HG03025 (cell line): ENCODE measurements at regions not wholly inside any gene's neighbourhood (a gene's known extent, or its start where the extent isn't known, plus 50 kb on each side); places are given as distances from the start of the nearest gene placed in this dataset.

ENCODE experiments used
- ATAC-seq: cut with Tn5 transposase; IDR thresholded peaks from one replicate; pipeline ENCODE4 v1.9.1; 2021; ENCODE audit warnings: mild to moderate bottlenecking, moderate library complexity; ENCODE audit not compliant: unreplicated experiment, low FRiP score

DNA sequence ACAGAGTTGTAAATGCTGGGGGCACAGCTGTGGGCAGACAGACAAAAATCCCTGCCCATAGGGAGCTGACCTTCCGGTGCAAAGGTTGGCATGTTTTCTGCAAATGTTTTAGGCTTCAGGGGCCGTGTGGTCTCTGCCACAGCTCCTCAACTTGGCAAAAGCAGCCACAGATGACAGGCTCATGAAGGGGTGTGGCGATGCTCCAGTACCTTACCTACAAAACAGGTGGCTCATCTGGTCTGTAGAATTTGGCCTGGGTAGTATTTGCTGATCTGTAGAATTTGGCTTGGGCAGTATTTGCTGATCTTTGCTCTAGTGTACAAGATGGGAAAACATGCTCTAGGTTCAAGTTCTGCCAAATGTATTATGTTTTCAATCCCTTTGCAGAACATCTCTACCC is 283.9 kb downstream of the GADD45G start:
- ATAC-seq: no peak

DNA sequence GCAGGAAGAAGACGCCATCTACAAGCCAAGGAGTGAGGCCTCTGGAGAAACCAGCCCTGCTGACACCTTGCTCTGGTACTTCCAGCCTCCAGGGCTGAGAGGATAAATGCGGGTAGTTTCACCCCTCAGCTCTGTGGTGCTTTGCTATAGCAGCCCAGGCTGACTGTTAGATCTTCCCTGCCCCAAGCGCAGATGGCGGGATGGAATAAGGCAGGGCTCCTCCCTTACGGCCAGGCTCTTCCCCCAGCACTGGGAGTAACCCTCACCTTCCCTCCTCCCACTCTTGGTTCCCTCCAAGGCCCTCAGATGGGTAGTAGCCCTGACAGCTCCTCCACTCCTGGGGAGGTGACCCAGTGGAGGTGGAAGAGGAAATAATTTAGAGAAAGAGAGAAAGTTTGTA is 285.1 kb downstream of the GADD45G start:
- no peak for ATAC-seq

DNA sequence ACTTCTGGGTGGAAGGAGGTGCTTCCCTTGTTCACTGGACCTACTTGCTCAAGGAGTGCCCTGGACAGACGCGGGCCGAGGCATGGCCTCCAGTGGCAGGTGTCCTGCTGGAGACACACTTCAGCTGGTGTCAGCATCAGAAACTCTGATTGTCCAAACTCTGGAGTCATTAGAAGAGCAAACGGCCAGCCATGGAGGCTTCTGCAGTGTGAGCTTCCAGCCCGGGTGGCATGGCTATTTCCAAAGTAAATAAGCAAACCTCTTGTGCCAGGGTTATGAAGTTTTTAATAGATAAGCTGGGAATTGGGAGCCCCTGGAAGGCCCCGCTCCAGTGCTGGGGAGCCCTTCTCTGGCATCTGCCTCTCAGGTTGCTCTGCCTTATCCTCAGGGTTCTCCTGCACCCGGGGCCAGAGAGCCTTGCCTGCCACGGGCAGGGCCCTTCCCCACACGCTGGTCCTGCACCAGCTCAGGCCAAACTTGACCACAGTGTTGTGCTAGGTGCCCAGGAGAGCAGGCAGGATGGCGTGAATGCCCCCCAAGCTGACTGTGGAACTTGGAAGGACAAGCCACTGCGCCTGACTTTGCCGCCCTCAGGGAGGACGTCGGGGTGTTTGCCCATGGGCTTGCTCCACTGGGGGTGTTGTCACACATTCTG is 285.6 kb downstream of the GADD45G start:
- ATAC-seq: no peak

DNA sequence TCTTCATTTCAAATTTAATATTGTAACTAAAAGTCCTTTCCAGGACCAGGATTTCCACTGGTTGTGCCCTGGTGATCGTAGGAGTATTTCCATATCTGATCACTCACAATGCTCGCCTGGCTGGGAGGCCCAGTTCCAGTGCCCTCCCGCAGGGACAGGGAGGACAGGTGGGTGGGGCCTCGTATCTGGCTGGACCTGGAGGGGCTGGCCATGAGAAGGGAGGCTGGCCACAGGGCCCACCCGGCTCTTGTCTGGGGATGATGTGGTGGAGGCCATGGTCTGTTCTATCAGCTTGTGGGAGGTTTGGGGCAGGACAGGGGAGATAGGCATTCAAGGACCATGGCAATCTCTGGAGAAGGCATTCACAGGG is 286.4 kb downstream of the GADD45G start:
- no peak for ATAC-seq

DNA sequence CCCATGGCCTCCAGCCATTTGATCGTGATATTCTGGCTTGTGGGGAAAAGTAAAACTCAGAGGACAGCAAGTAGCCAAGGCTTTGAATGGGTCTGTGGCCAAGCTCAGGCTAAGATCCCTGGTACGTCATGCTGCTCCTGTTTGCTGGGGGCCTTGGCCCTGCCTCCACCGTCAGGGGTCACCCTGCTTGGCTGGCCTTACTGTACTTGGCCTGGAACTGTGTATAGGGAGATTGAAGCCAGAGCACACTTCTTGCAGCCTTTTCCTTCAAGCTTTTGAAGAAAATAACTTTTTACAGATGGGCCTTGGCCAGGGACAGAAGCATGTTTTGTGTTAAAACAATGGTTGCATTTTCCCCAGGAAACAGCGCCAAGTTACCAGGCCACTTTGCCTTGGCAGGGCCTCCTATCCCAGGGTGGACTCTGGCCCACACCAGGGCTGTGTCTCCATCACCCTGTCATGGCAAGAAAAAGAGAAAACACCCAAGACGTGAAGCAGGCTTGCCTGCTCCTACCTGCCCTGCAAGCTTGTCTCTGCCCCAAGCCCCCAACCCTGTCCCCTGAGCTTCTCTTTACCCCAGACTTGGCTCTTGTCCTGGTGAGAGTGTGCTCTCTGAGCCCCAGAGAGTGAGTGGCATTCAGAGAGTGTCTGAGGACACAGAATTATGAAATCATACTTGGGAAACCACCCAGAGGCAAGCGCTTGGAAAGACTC is 286.9 kb downstream of the GADD45G start:
- no peak for ATAC-seq

DNA sequence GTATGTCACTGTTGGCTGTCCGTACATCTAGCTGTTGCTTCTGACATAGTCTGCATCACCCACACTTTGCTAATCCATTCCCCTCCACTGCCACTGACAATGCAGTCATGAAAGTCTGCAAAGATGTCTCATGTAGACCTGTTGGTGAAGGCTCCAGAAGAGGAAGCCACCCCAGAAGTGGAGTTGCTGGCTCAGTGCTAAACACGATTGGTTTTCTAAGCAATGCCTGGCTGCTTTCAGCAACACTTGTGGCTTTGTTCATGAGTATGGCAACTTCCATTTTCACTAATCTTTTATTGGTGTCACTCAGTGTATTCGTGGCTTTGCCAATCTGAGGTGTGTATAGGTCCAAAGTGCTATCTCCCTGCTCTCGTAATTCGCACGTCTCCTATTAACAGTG is 288.1 kb downstream of the GADD45G start:
- no peak for ATAC-seq

DNA sequence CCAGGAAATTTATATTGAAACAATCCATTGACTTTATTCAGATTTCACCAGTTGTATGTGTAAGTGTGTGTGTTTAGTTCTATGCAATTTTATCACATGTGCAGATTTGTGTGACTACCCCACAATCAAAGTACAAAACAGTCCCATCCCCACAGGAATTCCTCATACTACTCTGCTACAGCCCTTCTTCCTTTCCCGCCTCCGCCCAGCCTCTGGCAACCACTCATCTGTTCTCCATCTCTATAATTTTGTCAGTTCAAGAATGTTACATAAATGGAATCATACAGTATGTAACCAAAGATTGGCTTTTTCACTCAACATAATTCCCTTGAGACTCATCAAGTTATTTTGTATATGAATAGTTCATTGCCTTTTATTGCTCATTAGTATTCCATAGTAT is 289.1 kb downstream of the GADD45G start:
- ATAC-seq: no peak

DNA sequence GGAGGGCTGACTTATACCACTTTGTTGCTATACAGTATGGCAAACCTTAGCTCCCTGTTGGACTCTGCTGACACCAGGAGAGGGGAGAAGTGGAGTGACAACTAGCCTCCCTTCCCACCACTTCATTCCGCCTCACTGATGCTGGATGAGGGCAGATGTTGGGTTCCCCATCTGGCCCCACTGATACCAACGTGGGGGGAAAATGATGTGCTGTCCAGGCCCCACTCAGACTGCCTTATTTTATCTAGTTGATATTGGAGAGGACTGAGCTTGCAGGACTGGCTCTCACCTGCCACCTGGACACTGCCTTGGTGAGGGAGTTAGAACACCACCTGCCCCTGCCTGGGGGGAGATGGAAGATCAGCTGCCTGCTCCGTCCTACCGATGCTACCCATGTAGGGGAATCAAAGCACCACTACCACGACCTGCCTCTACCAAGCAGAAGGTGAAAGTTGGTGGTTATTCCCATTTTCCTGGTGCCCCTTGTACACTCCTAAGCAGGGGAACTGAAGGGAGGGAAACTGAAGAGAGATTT is 292.1 kb downstream of the GADD45G start:
- ATAC-seq: no peak

DNA sequence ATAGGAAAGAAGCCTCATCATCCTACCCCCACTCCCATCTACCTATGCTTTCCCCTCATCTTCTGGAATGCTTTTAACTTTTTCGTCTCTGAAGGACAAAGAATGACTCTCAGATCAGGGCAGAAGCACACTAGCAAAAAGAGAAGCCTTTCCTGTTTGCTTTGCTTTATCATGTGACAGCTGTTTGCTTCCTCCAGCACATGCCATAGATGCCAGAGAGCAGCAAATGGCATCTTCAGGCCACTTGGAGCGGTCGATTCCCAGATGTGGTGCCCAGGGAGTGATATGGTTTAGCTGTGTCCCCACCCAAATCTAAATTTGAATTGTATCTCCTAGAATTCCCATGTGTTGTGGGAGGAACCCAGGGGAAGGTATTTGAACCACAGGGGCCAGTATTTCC is 294.8 kb downstream of the GADD45G start:
- no peak for ATAC-seq

DNA sequence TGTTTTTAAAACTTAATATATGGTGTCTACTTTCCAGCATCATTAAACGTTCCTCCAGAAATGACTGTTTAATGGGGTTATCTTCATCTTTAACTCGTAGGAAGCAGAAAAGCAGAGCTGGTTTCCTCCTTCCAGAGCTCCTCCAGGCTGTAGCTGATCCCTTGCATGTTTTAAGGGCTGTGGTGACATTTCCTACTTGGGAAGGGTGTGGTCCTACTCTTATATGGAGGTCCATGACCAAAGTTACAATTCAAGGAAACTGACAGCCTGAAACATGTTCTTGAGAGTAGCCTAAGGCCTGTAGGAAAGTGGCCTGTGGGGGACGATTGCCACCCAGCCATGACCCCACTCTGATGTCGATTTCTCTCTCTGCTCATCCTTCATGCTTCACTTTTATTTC is 297.1 kb downstream of the GADD45G start:
- ATAC-seq: no peak

DNA sequence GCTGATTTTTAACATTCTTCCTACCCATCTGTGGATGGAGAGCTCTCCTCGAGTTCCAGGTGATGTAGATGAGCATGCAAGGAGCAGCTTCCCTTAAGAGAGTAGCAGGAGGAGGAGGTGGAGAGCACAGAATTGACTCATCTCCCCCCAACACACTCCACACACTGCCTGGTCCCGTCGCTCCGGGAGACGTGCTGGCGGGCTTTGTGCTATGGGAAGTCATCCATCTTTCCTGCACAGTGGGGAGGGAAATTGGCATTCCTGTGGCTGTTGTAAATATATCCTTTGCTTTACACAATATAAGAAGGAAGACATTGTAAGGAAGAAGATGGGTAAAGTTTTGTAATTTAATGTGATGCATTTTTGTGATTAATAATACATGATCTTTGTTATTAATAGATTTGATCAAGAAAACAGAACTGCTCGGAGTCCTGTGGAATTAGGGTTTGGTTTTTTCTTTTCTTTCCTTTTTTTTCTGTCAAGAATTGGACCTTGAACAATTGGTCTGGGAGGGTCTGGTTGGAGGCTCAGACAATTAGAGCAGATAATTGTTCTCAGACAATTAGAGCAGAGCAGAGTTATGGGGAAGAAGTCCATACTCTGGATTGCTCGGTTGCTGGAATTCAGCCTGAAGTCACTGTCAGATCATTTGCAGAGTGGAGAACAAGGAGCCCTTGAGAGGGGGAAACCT is 297.8 kb downstream of the GADD45G start:
- no peak for ATAC-seq

DNA sequence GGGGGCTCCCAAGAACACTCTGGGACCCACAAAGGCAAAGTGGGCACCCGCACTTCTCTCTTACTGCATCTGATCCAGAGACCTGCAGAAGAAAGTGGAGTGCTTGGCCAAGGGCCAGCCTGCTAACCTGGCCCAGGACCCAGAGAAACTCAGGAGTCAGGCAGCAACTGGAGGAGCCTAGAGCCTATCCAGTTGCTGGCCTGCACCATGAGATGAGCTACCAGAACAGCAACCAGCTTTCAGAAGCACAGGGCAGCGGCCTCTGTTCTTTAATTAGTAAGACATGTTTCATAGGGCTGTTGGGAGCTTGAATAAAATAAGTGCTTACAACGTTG is 298.3 kb downstream of the GADD45G start:
- ATAC-seq: no peak

DNA sequence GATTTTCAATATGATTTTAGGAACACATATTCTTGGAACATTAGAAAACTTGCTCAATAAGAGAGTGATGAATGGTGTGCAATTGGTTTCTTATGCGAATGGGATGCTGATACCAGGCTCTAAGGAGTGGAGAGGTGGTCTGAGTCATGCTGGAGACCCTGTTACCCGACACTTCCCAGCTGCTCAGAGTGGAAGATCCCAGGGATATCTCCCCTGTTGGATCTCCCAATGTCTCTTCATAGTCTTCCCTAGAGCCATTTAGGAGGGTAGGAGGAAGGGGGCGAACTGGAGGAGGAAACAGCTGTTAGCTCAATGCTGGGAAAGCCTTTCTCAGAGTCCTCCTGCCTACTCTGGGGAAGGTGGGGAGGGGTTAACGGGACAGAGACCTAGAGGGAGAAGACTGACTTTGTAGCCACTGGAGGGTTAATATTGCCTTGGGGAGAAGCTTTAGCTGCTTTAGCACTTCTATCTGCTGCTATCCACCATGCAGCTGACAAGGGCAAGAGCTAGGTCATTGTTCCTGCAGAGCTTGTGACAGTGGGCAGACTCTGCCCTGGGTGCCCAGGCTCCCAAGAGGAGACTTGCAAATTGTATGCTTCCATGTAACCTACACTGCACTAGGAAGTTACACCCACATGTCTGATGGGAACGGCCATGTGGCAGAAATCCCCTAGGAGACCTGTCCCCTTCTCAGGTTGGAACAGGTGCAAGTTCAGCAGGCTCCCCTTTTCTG is 301.0 kb downstream of the GADD45G start:
- no peak for ATAC-seq

DNA sequence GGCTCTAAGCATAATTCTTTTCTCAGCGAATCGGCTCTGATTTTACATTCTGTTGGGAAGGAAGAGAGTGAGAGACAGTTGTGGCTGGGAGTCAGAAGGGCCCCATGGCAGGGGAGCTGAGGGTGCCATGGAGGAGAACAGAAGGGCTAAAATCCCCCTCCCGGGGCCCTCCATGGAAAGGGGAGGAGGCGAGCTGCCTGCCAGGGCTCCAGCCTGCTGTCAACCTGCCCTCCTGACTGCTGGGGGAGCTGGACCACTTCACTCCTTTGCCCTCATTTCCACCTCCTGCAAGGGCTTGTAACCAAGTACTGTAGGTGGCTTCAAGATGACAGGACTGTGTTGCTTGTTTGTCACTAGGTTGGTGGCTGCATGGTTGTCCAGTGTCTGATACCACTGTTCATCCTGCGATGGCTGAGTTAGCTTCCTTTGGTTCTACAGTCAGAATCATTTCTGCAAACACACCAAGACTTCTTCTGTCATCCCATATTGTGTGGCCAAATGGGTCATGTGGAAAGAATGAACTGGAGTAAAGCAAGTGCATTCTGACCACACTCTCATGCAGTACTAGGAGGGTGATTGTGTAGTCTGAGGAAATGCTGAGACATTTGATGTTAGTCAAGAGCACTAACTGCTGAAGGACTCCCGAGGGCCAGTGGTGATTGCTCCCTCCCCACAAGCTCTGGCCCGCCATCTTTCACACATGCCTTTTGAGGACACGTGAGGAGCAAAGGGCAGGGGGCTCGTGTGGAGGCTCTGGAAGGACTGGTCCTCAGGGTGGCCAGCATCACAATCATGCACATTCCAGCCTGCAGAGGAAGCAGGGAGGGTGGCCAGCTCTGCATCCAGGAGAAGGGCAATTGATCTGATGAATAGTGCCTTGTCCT is 307.2 kb downstream of the GADD45G start:
- no peak for ATAC-seq

DNA sequence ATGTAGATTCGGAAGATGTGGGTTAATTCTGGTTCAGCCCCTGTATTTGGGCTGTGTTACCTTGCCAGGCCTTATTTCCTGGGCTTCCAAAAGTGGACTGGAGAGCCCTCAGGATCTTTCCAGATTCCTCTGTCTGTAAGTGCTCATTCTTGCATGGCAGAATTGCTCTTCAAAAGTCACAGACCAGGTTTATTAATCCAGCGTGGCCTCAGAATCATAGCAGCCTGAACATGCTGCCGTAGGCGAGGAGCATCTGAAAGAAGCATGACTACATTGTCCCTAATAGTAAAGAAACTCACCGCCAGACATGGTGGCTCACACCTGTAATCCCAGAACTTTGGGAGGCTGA is 307.8 kb downstream of the GADD45G start:
- ATAC-seq: no peak

DNA sequence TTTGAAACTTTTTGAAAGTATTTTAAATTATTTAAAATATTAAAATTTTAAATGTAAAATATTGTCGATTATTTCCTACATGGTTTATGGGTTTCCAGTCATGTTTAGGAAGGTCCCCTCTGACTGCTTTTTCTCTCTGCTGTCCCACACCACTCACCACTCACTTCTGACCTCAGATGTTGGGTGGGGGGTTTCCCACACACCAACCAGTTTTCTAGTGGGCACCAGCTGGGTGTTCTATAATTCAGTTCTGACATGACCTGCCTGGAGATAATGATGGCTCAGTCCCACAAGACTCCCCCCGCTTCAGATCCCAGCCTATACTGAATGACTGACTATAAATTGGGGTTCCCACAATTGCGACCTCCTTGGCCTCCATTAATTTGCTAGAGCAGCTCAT is 310.4 kb downstream of the GADD45G start:
- ATAC-seq: no peak

DNA sequence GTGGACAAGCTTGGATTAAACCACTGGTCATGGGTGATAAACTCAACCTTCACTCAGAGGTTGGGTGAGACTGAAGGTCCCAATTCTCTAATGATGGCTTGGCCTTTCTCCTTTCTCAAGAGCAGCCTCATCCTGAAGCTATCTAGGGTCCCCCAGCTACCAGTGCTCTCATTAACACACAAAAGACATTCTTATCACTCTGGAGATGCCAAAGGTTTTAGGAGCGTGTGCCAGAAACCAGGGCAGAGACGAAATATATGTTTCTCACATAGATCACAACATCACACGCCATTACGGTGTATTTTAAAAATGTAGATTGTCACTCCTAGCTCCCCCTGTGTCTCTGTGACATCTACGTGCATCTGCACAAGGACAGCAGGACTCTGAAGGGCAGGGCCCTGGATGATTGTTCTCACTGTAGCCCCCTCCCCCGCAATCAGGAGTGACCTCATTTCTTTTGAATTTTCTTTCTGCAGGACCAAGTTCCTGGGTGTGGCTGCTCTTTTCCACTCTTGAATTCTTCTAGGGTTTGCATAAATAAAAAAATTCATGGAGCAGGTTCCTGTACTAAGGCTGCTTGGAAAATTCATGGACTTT is 311.3 kb downstream of the GADD45G start:
- no peak for ATAC-seq

DNA sequence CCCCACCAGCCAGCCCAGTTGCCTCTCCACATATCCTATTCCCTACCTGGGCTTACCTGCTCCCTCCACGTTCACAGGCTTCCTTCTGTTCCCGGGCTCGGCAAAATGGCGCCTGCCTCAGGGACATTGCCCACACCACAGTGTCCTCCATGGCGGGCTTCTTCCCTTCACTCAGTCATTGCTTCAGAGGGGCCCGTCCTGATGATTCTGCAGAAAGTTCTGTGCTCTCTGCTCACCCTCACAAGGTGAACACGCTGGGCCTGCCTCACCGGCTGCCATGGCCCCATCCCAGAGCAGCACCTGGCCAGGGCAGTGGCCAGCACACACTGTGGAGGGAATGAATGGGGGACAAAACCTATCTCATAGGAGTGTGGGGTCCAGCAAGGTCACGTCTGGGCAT is 313.0 kb downstream of the GADD45G start:
- no peak for ATAC-seq

DNA sequence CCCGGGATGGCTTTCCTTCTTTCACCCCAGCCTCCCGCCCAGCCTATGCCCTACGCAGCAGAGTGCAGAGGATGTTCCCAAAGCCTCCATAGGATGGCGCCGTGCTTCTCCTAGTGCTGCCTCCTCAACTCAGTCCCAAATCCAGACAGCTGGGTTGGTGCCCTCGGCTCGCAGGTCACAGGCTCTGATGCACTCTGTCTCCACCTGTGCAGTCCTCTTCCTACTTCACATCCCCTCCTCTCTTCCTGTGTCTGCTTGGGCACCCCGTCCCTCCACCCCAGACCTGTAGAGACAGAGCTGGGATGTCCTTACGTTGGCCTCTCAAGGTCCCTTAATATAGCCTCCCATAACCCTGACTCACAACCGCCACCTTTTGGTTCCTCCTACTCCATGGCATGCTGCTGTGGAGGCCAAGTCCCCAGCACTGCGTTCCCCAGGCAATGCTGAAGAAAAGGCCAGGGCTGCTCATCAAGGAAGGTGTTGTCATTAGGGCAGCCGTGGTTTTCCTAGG is 314.4 kb downstream of the GADD45G start:
- no peak for ATAC-seq

DNA sequence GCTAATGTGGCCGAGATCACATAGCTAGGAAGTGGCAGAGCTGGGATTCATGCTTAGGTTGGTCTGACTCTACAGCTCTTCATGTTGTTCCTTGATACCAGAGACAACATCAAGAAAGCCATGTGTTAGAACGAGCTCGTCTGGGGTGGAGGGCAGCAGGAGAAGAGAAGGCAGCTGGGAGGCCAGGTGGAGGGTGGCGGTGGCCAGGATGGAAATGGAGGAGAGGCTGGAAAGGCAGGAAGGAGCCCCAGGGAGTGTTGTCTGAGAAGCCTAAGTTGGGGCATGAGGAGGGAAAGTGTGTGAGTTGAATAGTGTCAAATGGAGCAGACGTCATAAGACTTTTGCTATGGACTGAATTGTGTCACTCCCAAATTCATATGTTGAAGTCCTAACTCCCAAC is 315.3 kb downstream of the GADD45G start:
- no peak for ATAC-seq
